HG02884 (cell line): ENCODE measurements at regions not wholly inside any gene's neighbourhood (a gene's known extent, or its start where the extent isn't known, plus 50 kb on each side); places are given as distances from the start of the nearest gene placed in this dataset.

ENCODE experiments used
- ATAC-seq: cut with Tn5 transposase; IDR thresholded peaks from one replicate; pipeline ENCODE4 v1.9.1; 2021; ENCODE audit warnings: mild to moderate bottlenecking, moderate library complexity; ENCODE audit not compliant: unreplicated experiment

DNA sequence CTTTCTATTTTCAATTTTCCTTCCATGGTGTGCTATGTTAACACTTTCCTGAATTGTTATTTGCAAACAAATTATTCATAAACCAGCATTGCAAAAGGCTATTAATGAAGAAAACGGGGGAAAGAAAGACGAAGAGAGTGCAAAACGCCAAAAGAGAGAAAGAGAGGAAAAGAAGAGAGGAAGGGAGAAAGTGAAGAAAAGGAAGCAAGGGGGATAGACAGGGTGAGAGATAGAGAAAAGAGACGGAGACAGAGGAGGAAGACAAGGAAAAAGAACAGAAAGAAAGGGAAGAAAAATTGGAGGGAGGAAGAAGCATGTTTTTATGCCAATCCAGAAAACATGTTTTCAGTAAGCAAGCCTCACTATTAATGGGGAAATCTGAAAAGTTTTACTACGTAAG, 310.6 kb downstream of the TFEC start:
- ATAC-seq = no peak

DNA sequence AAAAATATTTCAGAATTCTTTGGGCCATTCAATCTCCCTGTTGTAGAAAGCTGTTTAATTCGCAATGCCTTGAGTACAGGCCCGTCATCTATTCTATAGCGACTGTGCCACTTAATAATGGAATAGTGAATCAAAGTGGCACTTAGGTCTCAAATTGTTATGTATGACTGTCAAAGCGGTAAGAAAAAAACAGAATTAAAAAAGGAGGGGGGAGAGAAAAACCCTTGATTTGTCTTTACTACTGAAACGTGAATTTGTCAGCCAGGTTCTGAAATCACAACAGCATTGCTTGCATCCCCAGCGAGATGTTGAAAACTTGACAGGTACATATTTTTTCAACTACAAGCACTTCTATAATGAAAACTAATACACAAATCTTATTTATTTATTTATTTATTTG, 320.9 kb downstream of the TFEC start:
- no peak for ATAC-seq

- ATAC-seq = no peak
Observed at GRCh38 chr7:115708013-115708341, 322.6 kb downstream of the TFEC start.

GRCh38 chr7:115707258-115708012, 323.1 kb downstream of the TFEC start:
- ATAC-seq = no peak

GRCh38 chr7:115704884-115705283, 325.7 kb downstream of the TFEC start:
- no peak for ATAC-seq

DNA sequence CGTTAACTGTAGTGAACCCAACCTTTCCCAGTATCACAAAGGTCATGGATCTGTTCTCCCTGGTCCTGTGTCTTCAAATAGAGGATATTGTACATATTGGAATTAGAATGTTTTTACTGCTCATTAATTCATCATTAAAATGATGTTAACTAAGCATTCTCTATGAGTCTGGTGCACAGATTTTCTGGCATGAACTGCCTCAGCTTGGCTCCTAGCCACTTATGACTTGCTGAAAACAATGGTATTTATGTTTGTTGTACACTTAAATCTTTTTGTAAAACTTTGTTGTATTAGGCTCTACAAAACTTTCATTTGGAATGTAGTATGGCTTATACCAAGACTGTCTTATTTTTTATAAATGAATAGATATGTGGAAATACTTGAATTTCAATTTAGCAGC, 329.4 kb downstream of the TFEC start:
- ATAC-seq = no peak

- no peak for ATAC-seq
Observed at GRCh38 chr7:115694424-115694823, 336.1 kb downstream of the TFEC start.

DNA sequence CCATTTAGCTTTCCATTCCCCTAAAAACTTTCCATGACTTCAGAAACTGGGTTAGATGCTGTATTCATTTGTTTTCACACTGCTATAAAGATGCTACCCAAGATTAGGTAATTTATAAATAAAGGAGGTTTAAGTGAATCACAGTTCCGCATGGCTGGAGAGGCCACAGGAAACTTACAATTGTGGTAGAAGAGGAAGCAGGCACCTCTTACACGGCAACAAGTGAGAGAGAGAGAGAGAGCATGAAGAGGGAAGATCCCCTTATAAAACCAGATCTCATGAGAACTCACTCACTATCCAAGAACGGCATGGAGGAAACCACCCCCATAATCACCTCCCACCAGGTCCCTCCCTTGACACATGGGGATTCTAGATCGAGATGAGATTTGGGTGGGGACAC, 336.8 kb downstream of the TFEC start:
- ATAC-seq = peak; percentile 66

DNA sequence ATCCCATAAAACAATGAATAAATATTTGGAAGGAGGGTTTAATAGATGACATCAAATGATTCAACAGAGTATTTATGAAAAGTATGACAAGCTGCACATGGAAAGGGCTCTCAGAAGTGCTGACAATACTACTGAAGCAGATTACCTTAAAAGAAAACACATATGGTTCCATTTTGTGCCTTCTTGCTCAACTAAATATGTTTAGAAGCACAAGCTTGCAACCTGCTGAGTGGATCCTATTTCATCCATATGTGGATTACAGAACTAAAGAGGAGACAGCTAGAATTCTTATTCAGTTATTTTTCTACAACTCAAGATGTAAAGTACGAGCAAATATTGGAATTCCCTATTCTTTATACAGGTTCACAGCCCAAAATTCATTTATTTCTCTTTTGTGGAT, 340.6 kb downstream of the TFEC start:
- ATAC-seq = no peak

DNA sequence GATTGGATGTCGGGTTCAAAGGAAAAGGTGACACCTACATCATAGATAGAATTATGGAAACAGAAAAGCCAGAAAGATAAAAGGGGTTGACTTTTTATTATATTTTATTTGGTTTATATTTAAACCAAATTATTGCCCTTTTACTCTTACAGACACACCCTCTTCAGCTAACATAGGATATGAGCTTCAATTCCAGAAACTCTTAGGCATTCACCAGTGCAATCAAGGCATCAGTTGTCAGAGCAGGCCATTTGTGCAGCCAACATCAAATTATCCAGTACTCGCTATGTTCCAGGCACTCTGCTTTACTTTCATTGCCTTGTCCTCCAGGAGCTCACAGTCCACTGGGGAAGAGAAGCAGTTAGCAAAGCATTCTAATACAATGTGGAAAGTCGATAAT, 347.5 kb downstream of the TFEC start:
- ATAC-seq = no peak

DNA sequence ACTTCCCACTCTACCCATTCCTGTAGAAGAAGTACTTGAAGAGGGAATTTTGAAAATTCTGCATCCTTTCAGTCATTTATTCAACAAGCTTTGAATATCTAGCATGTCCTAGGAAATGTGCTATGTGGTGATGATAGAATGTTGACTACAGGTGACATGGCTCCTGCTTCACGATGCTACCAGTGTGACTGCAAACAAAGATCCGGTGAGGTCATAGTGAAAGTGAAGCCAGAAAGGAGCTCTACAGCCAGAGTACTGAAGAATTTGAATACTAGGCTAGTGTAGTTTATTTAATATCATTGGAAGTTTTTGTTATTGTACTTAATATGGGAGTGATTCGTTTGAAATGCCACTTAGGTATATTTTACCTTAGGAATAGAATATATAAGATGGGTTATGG, 348.1 kb downstream of the TFEC start:
- ATAC-seq = peak; percentile 68

GRCh38 chr7:115680921-115681320, 349.6 kb downstream of the TFEC start:
- ATAC-seq = no peak

DNA sequence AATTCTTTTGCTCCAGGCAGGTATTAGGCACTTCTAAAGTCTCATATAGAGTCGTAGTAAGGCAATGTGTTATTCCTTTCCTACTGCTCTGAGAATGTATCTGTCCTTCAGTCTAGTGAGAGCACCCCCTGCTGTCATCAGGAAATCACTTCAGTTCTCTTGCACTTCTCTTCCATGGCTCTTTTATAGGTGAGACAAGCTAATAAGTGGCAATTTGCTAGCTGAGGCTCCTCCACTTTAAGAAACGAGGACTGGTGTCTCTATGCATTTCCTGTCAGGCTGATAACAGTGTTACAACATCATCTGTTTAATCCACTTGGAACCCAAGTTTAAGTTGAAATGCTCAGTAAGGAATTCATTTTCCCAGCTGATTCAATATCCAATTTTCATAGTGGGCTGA, 350.6 kb downstream of the TFEC start:
- ATAC-seq = peak; percentile 78

GRCh38 chr7:115679423-115679822, 351.1 kb downstream of the TFEC start:
- ATAC-seq = no peak

GRCh38 chr7:115678086-115678982, 352.2 kb downstream of the TFEC start:
- ATAC-seq = no peak

GRCh38 chr7:115676707-115677106, 353.9 kb downstream of the TFEC start:
- ATAC-seq = no peak

DNA sequence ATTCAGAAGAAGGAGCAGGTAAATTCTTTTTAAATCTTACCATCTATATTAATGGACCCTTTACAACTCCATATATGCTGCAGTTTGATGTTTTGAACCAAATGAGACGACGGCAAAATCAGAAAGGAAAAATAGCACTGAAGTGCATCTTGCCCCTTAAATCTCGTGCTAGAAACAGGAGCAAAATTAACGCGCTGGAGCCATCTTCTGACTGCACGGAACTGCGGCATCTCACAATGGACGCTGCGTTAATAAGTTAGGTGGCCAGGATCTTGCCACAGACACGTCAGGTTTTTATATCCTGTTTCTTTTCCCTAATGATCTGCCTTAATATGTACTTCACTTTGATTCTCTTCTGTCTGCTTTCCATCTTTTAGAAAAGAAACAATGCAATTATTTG, 354.5 kb downstream of the TFEC start:
- no peak for ATAC-seq

DNA sequence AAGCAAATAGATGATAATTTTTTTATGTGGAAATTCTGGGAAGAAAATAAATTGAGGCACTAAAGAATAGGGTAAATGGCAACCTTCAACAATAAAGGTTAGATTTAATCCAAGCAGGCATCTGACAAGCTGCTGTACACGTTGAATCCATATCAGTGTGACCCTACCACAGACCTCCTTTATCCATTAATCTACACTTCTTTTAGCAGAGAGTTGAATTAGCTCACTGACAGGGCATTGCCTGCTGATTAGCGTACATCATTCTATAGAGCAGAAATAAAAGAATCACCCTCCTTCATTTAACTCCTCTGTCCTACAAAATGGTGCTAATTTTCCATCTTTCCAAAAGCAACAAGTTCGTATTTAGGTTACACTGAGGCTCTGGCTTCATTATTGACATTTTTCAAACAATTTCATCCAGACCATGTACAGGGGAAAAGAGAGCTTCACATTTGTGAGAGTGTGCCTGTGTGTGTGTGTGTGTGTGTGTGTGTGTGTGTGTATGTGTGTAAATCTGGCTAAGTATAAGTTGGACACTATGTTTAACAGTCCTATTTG, 356.0 kb downstream of the TFEC start:
- no peak for ATAC-seq

- ATAC-seq = no peak
Observed at GRCh38 chr7:115672024-115672423, 358.5 kb downstream of the TFEC start.

- no peak for ATAC-seq
Observed at GRCh38 chr7:115662676-115663075, 367.9 kb downstream of the TFEC start.

DNA sequence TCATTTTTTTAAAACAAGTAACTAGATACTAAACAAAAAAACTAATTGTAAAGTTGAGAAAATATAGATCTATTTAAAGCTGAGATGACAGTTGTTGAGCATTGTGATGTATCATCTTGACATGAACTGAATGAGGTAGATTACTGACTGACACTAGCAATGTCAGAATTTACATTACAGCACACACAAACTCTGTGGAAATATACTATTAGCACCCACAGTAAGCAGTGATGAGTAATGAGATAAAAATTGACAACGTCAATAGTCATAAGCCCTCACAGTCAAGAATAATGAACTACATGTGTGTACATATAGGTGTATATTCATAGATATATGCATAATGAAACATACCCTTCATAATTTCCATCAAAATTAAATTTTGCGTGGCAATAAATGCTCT, 368.4 kb downstream of the TFEC start:
- ATAC-seq = no peak

- ATAC-seq = no peak
Observed at GRCh38 chr7:115658223-115658622, 372.3 kb downstream of the TFEC start.
